Stimulated activated effector memory CD8-positive, alpha-beta T cell treated with anti-CD3 and anti-CD28 coated beads, Interleukin-12 subunit alpha, Interleukin-12 subunit beta, amount 100 ng/mL, for 72 hours (primary cell): ENCODE measurements at regions not wholly inside any gene's neighbourhood (a gene's known extent, or its start where the extent isn't known, plus 50 kb on each side); places are given as distances from the start of the nearest gene placed in this dataset.
A peak's percentile ranks its signal among the peaks of the same experiment; 100 is the strongest.

Experiments
- ATAC-seq: fragments of 150-1000 bp; cut with Tn5 transposase; 2 replicates; pipeline ENCODE4 v1.10.0; 2021
- DNase-seq, 2 donors: peaks; one replicate each; pipeline ENCODE4 v3.0.0; 2021 to 2022; ENCODE audit warnings: low spot score in 2 of 2
- H3K27ac Mint-ChIP-seq: one replicate; pipeline ENCODE4 v1.8.0; 2022; ENCODE audit warnings: mild to moderate bottlenecking, mixed read lengths
- H3K36me3 Mint-ChIP-seq: one replicate; pipeline ENCODE4 v1.8.0; 2022; ENCODE audit warnings: mild to moderate bottlenecking, mixed read lengths
- H3K4me1 Mint-ChIP-seq: one replicate; pipeline ENCODE4 v1.8.0; 2022; ENCODE audit warnings: mixed read lengths
- H3K4me3 Mint-ChIP-seq: one replicate; pipeline ENCODE4 v1.8.0; 2022; ENCODE audit warnings: mild to moderate bottlenecking, mixed read lengths
- H3K9me3 Mint-ChIP-seq: one replicate; pipeline ENCODE4 v1.8.0; 2022; ENCODE audit warnings: mixed read lengths

GRCh38 chr12:59268295-59268809, 327.5 kb upstream of the SLC16A7 start:
- ATAC-seq (no peak), DNase-seq (no peak)
- H3K9me3 Mint-ChIP-seq, result peaks cover 16% of the 10 kb centered on the region
- H3K4me3 Mint-ChIP-seq, result no peak overlapping the region
- no peaks in the 10 kb centered on the region for H3K4me1 Mint-ChIP-seq
- no peaks in the 10 kb centered on the region for H3K36me3 Mint-ChIP-seq
- no peak overlapping the region for H3K27ac Mint-ChIP-seq

GRCh38 chr12:59260202-59260601, 335.6 kb upstream of the SLC16A7 start:
- H3K9me3 Mint-ChIP-seq, result peaks cover 3% of the 10 kb centered on the region
- no peaks in the 10 kb centered on the region for H3K36me3 Mint-ChIP-seq
- ATAC-seq, result no peak
- H3K4me1 Mint-ChIP-seq, result no peaks in the 10 kb centered on the region
- H3K4me3 Mint-ChIP-seq, result no peak overlapping the region
- no peak for DNase-seq
- no peak overlapping the region for H3K27ac Mint-ChIP-seq

DNA sequence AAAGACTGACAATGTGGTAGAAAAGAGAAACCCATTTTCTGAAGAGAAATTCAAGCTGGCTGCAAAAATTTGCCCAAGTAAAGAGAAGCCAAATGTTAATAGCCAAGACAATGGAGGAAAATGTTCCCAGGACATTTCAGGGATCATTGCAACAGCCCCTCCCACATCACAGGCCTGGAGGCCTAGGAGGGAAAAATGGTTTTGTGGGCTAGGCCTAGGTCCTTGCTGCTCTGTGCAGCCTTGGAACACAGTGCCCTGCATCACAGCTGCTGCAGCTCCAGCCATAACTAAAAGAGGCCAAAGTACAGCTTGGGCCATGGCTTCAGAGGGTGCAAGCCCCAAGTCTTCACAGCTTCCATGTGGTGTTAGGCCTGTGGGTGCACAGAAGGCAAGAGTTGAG, 332.4 kb upstream of the LRIG3 start:
- H3K36me3 Mint-ChIP-seq, result no peaks in the 10 kb centered on the region
- H3K4me3 Mint-ChIP-seq, result no peak overlapping the region
- peaks cover 17% of the 10 kb centered on the region for H3K9me3 Mint-ChIP-seq
- ATAC-seq (no peak), DNase-seq (no peak)
- no peaks in the 10 kb centered on the region for H3K4me1 Mint-ChIP-seq
- H3K27ac Mint-ChIP-seq, result no peak overlapping the region

- Mint-ChIP-seq H3K4me1 (no peaks in the 10 kb centered on the region), H3K4me3 (no peak overlapping the region), H3K36me3 (no peaks in the 10 kb centered on the region), H3K27ac (no peak overlapping the region), H3K9me3 (peaks cover 17% of the 10 kb centered on the region)
- DNase-seq (no peak), ATAC-seq (no peak)
Observed at GRCh38 chr12:59250766-59251165, 330.5 kb upstream of the LRIG3 start.

- Mint-ChIP-seq H3K4me1 (no peaks in the 10 kb centered on the region), H3K36me3 (no peaks in the 10 kb centered on the region), H3K27ac (no peak overlapping the region), H3K4me3 (no peak overlapping the region), H3K9me3 (peaks cover 7% of the 10 kb centered on the region)
- ATAC-seq (no peak), DNase-seq (no peak)
Observed at GRCh38 chr12:59240048-59240447, 319.7 kb upstream of the LRIG3 start.

GRCh38 chr12:59234391-59234790, 314.1 kb upstream of the LRIG3 start:
- H3K4me3 Mint-ChIP-seq, result no peak overlapping the region
- no peak for DNase-seq
- H3K27ac Mint-ChIP-seq, result no peak overlapping the region
- no peak for ATAC-seq
- H3K36me3 Mint-ChIP-seq, result no peaks in the 10 kb centered on the region
- H3K4me1 Mint-ChIP-seq, result no peaks in the 10 kb centered on the region
- H3K9me3 Mint-ChIP-seq, result peaks cover 2% of the 10 kb centered on the region

DNA sequence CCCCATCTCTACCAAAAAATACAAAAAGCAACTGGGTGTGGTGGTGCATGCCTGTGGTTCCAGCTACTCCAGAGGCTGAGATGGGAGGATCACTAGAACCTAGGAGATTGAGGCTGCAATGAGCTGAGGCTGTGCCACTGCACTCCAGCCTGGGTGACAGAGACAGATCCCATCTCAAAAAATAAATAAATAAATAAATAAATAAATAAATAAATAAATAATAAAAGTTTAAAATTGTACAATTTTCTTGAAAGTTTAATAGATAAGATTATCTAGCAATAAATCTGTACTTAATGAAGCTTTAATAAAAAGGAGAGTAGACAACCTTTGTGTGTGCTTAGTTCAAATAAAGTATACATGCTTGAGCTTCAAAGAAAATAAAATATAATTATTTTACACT, 310.0 kb upstream of the LRIG3 start:
- DNase-seq (no peak), ATAC-seq (no peak)
- Mint-ChIP-seq H3K36me3 (no peaks in the 10 kb centered on the region), H3K9me3 (peaks cover 10% of the 10 kb centered on the region), H3K4me3 (no peak overlapping the region), H3K27ac (no peak overlapping the region), H3K4me1 (no peaks in the 10 kb centered on the region)

GRCh38 chr12:59219148-59219547, 298.8 kb upstream of the LRIG3 start:
- H3K27ac Mint-ChIP-seq, result no peak overlapping the region
- H3K36me3 Mint-ChIP-seq, result no peaks in the 10 kb centered on the region
- ATAC-seq, result no peak
- no peaks in the 10 kb centered on the region for H3K4me1 Mint-ChIP-seq
- no peak for DNase-seq
- H3K4me3 Mint-ChIP-seq, result no peak overlapping the region
- peaks cover 6% of the 10 kb centered on the region for H3K9me3 Mint-ChIP-seq

GRCh38 chr12:59196989-59197388, 276.7 kb upstream of the LRIG3 start:
- H3K36me3 Mint-ChIP-seq, result no peaks in the 10 kb centered on the region
- H3K4me1 Mint-ChIP-seq, result no peaks in the 10 kb centered on the region
- H3K4me3 Mint-ChIP-seq, result no peak overlapping the region
- H3K9me3 Mint-ChIP-seq, result peaks cover 10% of the 10 kb centered on the region
- no peak for DNase-seq
- no peak overlapping the region for H3K27ac Mint-ChIP-seq
- no peak for ATAC-seq

- Mint-ChIP-seq H3K4me3 (no peak overlapping the region), H3K9me3 (peaks cover 10% of the 10 kb centered on the region), H3K27ac (no peak overlapping the region), H3K4me1 (no peaks in the 10 kb centered on the region), H3K36me3 (no peaks in the 10 kb centered on the region)
- ATAC-seq (no peak), DNase-seq (no peak)
Observed at GRCh38 chr12:59194794-59195193, 274.5 kb upstream of the LRIG3 start.

DNA sequence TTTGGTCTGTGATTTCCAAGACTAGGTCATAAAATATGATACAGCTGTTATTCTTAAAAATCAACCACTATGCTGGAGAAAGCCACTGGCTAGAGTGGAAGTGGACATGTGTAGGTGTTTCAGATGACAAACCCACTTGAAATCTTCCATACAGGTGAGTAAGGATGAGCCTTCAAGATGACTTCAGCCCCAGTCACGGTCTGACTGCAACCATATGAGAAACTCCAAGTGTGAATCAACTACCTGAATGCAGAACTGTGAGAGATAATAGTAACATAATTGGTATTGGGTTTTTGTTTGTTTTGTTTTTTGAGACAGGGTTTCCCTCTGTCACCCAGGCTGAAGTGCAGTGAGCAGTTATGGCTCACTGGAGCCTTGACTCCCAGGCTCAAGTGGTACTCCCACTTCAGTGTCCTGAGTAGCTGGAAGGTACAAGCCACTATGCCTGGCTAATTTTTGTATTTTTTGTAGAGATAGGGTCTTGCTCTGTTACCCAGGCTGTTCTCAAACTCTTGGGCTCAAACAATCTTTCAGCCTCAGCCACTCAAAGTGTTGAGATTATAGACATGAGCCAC, 273.3 kb upstream of the LRIG3 start:
- H3K27ac Mint-ChIP-seq, result no peak overlapping the region
- peaks cover 13% of the 10 kb centered on the region for H3K9me3 Mint-ChIP-seq

GRCh38 chr12:59191372-59191771, 271.1 kb upstream of the LRIG3 start:
- no peaks in the 10 kb centered on the region for H3K36me3 Mint-ChIP-seq
- H3K4me1 Mint-ChIP-seq, result no peaks in the 10 kb centered on the region
- peaks cover 16% of the 10 kb centered on the region for H3K9me3 Mint-ChIP-seq
- H3K4me3 Mint-ChIP-seq, result no peak overlapping the region
- ATAC-seq (no peak), DNase-seq (no peak)
- no peak overlapping the region for H3K27ac Mint-ChIP-seq

More for the DNA sequence above, 273.3 kb upstream of the LRIG3 start:
- Mint-ChIP-seq H3K4me1 (no peaks in the 10 kb centered on the region), H3K36me3 (no peaks in the 10 kb centered on the region), H3K4me3 (no peak overlapping the region)
- DNase-seq (no peak), ATAC-seq (no peak)

DNA sequence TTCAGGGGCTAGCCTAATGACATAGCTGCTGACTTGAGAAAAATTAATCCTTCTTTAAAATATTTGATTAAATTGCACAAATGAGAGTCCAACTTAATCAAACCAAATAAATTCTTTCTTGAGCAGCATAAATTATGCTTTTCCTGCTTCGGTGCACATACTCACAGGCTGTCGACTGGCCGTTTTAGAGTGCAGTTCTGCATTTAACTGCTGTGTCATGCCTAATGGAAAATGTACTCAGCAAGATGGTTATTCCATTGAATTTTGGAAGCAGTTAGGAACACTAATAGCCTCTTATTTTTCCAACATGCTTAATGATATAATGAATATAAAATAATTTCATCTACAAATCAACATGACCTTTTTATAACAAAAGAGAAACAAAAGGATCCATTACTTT, 266.1 kb upstream of the LRIG3 start:
- no peak for ATAC-seq
- no peak overlapping the region for H3K27ac Mint-ChIP-seq
- DNase-seq, result no peak
- H3K9me3 Mint-ChIP-seq, result peaks cover 7% of the 10 kb centered on the region
- H3K4me1 Mint-ChIP-seq, result no peaks in the 10 kb centered on the region
- H3K36me3 Mint-ChIP-seq, result no peaks in the 10 kb centered on the region
- no peak overlapping the region for H3K4me3 Mint-ChIP-seq

DNA sequence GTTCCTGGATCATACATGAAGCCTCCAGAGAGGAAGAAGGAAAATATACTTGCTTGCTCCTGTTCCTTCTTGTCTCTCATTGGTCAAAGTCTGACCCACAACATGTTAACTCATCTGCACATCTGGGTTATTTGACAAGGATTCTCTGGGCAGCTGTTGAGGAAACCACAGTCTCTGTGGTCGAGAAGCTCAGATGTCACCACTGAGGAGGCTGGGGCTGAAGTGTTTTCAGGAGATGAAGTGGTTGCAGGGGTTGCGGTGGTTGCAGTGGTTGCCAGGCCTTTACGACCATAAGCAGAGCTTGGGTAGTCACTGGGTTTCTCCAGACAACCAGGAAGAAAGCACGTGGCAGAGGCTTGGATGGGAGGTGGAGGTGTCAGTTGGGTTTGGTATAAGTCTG, 265.0 kb upstream of the LRIG3 start:
- no peak overlapping the region for H3K27ac Mint-ChIP-seq
- no peaks in the 10 kb centered on the region for H3K36me3 Mint-ChIP-seq
- H3K4me1 Mint-ChIP-seq, result no peaks in the 10 kb centered on the region
- ATAC-seq (no peak), DNase-seq (no peak)
- H3K4me3 Mint-ChIP-seq, result no peak overlapping the region
- peaks cover 8% of the 10 kb centered on the region for H3K9me3 Mint-ChIP-seq

DNA sequence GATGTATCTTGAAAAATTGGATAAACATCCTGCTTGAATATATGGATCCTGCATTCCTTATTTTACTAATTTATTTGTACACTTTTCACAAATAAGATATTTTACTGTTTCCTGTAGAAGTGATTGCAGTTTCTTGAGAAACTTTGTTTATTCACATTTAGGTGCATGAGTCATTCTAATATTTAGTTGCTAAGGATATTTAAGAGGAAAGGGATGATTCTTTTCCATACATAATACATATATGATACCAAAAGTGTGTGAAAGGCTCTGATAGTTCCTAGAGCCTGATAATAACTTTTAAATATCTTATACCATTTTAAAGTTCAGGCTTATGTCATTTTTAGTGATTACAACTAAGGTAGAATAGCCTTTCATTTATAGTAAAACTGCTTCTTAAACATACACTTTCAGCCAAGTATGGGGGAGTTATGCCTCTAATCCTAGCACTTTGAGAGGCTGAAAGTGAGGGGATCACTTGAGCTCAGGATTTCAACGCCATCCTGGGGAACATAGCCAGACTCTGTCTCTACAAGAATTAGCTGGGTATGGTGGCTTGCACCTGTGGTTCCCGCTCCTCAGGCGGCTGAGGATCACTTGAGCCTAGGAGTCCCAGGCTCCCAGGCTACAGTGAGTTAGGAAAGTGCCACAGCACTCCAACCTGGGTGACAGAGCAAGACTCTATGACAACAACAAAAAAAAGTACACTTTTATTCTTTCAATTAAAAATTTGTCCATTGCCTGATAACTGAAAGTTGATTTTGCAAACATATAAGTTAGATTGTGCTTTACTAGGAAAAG, 262.6 kb upstream of the LRIG3 start:
- ATAC-seq (no peak), DNase-seq (no peak)
- H3K36me3 Mint-ChIP-seq, result no peaks in the 10 kb centered on the region
- no peak overlapping the region for H3K4me3 Mint-ChIP-seq
- H3K9me3 Mint-ChIP-seq, result peaks cover 10% of the 10 kb centered on the region
- H3K27ac Mint-ChIP-seq, result no peak overlapping the region
- H3K4me1 Mint-ChIP-seq, result no peaks in the 10 kb centered on the region

- no peaks in the 10 kb centered on the region for H3K4me1 Mint-ChIP-seq
- ATAC-seq, result peak; percentile 55
- H3K9me3 Mint-ChIP-seq, result peaks cover 10% of the 10 kb centered on the region
- H3K36me3 Mint-ChIP-seq, result no peaks in the 10 kb centered on the region
- no peak overlapping the region for H3K27ac Mint-ChIP-seq
- no peak for DNase-seq
- no peak overlapping the region for H3K4me3 Mint-ChIP-seq
Observed at GRCh38 chr12:59182191-59182590, 261.9 kb upstream of the LRIG3 start.
